Thymus (tissue), 11 donors: ENCODE measurements at regions not wholly inside any gene's neighbourhood (a gene's known extent, or its start where the extent isn't known, plus 50 kb on each side); places are given as distances from the start of the nearest gene placed in this dataset.

ENCODE experiments used
- DNase-seq, 9 donors: peaks; one replicate each; pipeline ENCODE4 v3.0.0-alpha.2; 2013; ENCODE audit warnings: low spot score in 9 of 9, low read depth in 6 of 9, missing footprints in 1 of 9
- H3K27ac ChIP-seq, 2 donors: one replicate each; pipeline ENCODE4 v1.5.1; 2013; ENCODE audit warnings: control low read depth in 1 of 2, low read depth in 1 of 2, low read length in 1 of 2, mild to moderate bottlenecking in 1 of 2, moderate library complexity in 1 of 2
- H3K27me3 ChIP-seq, 2 donors: one replicate each; pipeline ENCODE4 v1.5.1; 2013; ENCODE audit warnings: low read length in 1 of 2; ENCODE audit not compliant: control insufficient read depth in 2 of 2, insufficient read depth in 1 of 2
- H3K36me3 ChIP-seq, 2 donors: one replicate each; pipeline ENCODE4 v1.5.1; 2013; ENCODE audit warnings: low read length in 1 of 2, mild to moderate bottlenecking in 1 of 2, moderate library complexity in 1 of 2; ENCODE audit not compliant: control insufficient read depth in 2 of 2, insufficient read depth in 2 of 2
- H3K4me1 ChIP-seq, 2 donors: one replicate each; pipeline ENCODE4 v1.5.1; 2013; ENCODE audit warnings: low read length in 2 of 2; ENCODE audit not compliant: control insufficient read depth in 2 of 2, insufficient read depth in 2 of 2
- H3K4me3 ChIP-seq, 2 donors: one replicate each; pipeline ENCODE4 v1.5.1; 2013; ENCODE audit warnings: low read length in 2 of 2, control low read depth in 1 of 2, mild to moderate bottlenecking in 1 of 2
- H3K9me3 ChIP-seq, 2 donors: one replicate each; pipeline ENCODE4 v1.5.1; 2013; ENCODE audit warnings: low read length in 1 of 2, mild to moderate bottlenecking in 1 of 2; ENCODE audit not compliant: control insufficient read depth in 2 of 2, insufficient read depth in 1 of 2
- WGBS: extraction: QIAGEN DNeasy Blood & Tissue Kit; methylation state at CpG from one replicate; pipeline ENCODE4 v1.1.7; 2013; 5-methylcytosine and 5-hydroxymethylcytosine counted together
- donor health status: healthy.

GRCh38 chr12:60159761-60160160 lies 563.9 kb downstream of the SLC16A7 start:
- no peaks in the 10 kb centered on the region for H3K36me3 ChIP-seq
- no peaks in the 10 kb centered on the region for H3K4me1 ChIP-seq
- no peak for DNase-seq
- 91% methylated on average over 1 of the region's 1 CpG for whole genome bisulfite sequencing
- no peak overlapping the region for H3K27ac ChIP-seq
- H3K27me3 ChIP-seq: no peaks in the 10 kb centered on the region
- H3K9me3 ChIP-seq: no peaks in the 10 kb centered on the region
- H3K4me3 ChIP-seq: no peak overlapping the region

- WGBS: 97% methylated on average over 13 of the region's 13 CpGs
- H3K4me3 ChIP-seq: no peak overlapping the region
- H3K9me3 ChIP-seq: no peaks in the 10 kb centered on the region
- no peaks in the 10 kb centered on the region for H3K36me3 ChIP-seq
- no peak for DNase-seq
- H3K27me3 ChIP-seq: no peaks in the 10 kb centered on the region
- no peak overlapping the region for H3K27ac ChIP-seq
- H3K4me1 ChIP-seq: no peaks in the 10 kb centered on the region
Observed at GRCh38 chr12:60162988-60163720, 567.3 kb downstream of the SLC16A7 start.

- Histone ChIP-seq H3K36me3 (no peaks in the 10 kb centered on the region), H3K9me3 (no peaks in the 10 kb centered on the region), H3K27ac (no peak overlapping the region), H3K4me1 (no peaks in the 10 kb centered on the region), H3K4me3 (no peak overlapping the region), H3K27me3 (no peaks in the 10 kb centered on the region)
- 88% methylated on average over 2 of the region's 2 CpGs for WGBS
- DNase-seq: no peak
Observed at GRCh38 chr12:60165781-60166180, 570.0 kb downstream of the SLC16A7 start.

- Histone ChIP-seq H3K4me1 (no peaks in the 10 kb centered on the region), H3K27ac (no peak overlapping the region), H3K9me3 (no peaks in the 10 kb centered on the region), H3K36me3 (no peaks in the 10 kb centered on the region), H3K27me3 (no peaks in the 10 kb centered on the region), H3K4me3 (no peak overlapping the region)
- no peak for DNase-seq
- WGBS: 95% methylated on average over 5 of the region's 5 CpGs
Observed at GRCh38 chr12:60168441-60168840, 572.6 kb downstream of the SLC16A7 start.

- H3K9me3 ChIP-seq: no peaks in the 10 kb centered on the region
- no peaks in the 10 kb centered on the region for H3K4me1 ChIP-seq
- H3K36me3 ChIP-seq: no peaks in the 10 kb centered on the region
- no peak overlapping the region for H3K27ac ChIP-seq
- H3K27me3 ChIP-seq: no peaks in the 10 kb centered on the region
- DNase-seq: no peak
- H3K4me3 ChIP-seq: no peak overlapping the region
- 98% methylated on average over 5 of the region's 5 CpGs for WGBS
Observed at GRCh38 chr12:60169904-60170303, 574.1 kb downstream of the SLC16A7 start.

- Histone ChIP-seq H3K4me3 (no peak overlapping the region), H3K9me3 (no peaks in the 10 kb centered on the region), H3K27me3 (no peaks in the 10 kb centered on the region), H3K36me3 (no peaks in the 10 kb centered on the region), H3K4me1 (no peaks in the 10 kb centered on the region), H3K27ac (no peak overlapping the region)
- no peak for DNase-seq
- 72% methylated on average over 8 of the region's 8 CpGs for WGBS
Observed at GRCh38 chr12:60172266-60173211, 576.7 kb downstream of the SLC16A7 start.

GRCh38 chr12:60173224-60174170 lies 577.7 kb downstream of the SLC16A7 start:
- 94% methylated on average over 9 of the region's 9 CpGs for WGBS

GRCh38 chr12:60174476-60174875 lies 578.6 kb downstream of the SLC16A7 start:
- DNase-seq: no peak
- H3K9me3 ChIP-seq: no peaks in the 10 kb centered on the region
- H3K27me3 ChIP-seq: no peaks in the 10 kb centered on the region

More at GRCh38 chr12:60173224-60174170, 577.7 kb downstream of the SLC16A7 start:
- H3K27me3 ChIP-seq: no peaks in the 10 kb centered on the region
- no peak for DNase-seq
- no peaks in the 10 kb centered on the region for H3K36me3 ChIP-seq
- H3K4me1 ChIP-seq: no peaks in the 10 kb centered on the region
- no peak overlapping the region for H3K4me3 ChIP-seq
- H3K27ac ChIP-seq: no peak overlapping the region
- no peaks in the 10 kb centered on the region for H3K9me3 ChIP-seq

More at GRCh38 chr12:60174476-60174875, 578.6 kb downstream of the SLC16A7 start:
- H3K4me1 ChIP-seq: no peaks in the 10 kb centered on the region
- no peak overlapping the region for H3K4me3 ChIP-seq
- no peaks in the 10 kb centered on the region for H3K36me3 ChIP-seq
- no peak overlapping the region for H3K27ac ChIP-seq
